ENCODE measurements at regions not wholly inside any gene's neighbourhood (a gene's known extent, or its start where the extent isn't known, plus 50 kb on each side); places are given as distances from the start of the nearest gene placed in this dataset.
"Not testable (repeated sequence)": the region's sequence is repeated elsewhere in the genome, so short reads cannot be mapped to it uniquely, and the experiment has no call there.

DNA sequence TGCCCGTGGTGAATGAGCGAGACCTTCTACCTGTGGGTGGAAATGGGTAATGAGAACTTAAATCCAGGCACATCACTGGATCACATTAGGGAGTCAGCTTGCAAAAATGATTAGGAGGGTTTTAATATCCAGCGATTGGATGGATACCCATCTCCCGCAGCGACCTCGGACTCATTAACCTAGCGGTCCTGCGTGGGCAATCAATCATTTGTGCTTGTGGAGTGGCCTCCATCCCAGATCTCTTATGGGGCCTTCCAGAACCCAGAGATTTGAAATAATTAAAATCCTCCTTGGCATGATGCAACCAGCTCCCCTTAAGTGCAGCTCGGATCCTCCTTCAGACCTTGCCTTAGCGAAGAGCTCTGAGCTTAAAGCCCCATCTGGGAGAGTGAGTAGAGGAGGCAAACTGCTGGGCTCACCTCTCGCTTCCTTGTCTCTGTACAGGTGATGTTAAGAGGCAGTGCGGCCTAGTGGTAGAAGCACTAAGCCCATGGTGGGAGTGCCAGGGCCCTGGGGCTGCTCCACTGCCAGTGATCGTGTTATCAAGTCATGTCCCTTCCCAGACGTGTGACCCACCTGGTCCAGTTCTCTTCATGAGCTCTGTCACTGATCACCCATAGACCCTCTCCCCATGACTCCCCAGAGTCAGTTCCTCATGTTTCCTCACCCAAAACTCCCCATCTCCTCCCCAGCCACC, 285.2 kb upstream of the TLE3 start:
- no peak for DNase-seq

DNA sequence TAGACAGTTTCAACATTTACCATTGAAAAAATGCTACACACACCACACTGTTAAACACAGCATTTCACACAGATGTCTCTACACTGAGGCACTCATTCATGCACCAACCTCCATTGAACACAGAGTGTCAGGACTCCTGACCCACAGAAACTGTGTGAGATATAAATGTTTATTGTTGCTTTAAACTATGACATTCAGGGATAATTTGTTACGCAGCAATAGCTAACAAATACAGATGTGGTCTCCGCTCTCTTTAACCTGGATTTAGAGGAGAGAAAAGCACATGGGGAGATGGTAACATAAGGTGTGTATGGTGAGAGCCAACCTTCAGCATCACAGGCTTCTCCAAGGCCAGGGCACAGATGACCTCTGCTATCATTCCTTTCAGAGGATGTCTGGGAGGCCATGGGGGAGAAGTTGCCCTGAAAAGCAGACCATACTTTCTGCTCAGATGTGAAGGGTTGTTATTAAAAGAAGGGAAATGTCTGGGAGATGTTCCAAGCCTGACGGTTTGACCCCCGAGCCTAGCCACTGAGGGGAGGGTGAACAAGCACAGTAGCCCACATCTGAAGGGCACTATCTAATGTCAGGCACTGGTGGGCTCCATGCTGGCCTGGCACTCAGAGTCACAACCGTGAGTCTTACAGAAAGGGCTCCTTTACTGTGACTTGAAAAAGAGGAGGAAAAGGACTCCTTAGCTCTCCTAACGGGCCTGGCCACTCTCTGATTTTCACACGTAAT, 284.5 kb upstream of the TLE3 start:
- no peak for DNase-seq

DNA sequence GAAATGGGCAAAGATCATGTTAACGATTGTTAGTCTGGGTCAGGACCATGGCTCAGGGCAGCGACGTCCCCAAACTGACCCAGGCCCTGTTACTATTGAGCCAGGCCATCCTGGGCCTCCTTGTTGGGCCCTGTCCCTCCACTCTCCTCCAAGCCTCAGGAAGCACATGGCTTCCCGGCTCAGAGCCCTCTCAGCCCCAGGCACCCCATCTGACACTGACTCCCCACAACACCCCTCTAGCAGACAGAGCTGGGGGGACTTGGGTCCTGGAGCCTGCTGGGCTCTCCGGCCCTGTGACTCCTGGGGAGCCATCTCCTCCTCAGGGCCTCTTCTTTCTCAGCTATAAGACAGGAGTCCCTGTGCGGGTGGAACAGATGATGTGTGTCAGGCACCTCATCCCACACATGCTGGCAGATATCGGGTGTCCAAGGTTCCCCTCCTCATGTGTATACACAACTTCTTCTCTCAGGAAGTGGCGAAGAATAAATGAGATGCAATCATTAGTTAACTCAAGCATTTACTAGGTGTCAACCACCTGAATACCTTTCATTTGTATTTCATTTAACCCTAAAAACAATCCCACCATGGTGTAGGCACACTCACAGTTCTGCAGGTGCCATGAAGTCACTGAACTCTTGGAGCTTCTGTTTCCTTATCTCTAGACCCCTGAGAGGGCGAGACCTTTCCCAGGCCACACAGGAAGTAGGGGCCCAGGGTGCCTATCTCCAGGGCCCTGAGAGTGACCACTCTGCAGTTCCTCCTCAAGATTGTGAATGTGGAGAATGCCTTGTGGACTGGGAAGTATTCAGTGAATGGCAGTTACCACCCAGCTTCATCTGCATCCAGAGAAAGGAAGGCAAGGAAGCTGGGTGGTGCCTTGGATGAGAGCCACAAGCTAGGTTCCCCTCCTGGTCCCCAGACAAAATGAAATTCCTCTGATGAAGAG, 282.5 kb upstream of the TLE3 start:
- no peak for DNase-seq

DNA sequence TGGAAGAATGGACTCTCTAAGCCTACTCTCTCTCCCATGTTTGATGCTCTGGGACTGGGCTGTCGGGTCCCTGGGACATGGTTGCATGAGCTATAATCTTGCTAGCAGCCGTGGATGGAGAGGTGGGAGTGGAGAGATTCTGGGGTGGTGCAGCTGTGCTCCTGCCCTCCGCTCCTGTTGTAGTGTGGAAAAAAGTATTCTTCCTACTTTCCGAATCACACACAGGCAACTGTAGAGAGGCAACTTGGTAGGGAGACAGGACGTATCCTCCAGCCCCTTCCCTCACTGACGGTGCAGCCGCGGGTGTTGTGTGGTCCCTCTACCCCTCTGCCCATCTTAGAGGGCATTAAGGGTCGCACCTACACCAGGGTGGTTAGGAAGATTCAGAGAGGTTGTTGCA, 281.4 kb upstream of the TLE3 start:
- DNase-seq, result no peak

DNA sequence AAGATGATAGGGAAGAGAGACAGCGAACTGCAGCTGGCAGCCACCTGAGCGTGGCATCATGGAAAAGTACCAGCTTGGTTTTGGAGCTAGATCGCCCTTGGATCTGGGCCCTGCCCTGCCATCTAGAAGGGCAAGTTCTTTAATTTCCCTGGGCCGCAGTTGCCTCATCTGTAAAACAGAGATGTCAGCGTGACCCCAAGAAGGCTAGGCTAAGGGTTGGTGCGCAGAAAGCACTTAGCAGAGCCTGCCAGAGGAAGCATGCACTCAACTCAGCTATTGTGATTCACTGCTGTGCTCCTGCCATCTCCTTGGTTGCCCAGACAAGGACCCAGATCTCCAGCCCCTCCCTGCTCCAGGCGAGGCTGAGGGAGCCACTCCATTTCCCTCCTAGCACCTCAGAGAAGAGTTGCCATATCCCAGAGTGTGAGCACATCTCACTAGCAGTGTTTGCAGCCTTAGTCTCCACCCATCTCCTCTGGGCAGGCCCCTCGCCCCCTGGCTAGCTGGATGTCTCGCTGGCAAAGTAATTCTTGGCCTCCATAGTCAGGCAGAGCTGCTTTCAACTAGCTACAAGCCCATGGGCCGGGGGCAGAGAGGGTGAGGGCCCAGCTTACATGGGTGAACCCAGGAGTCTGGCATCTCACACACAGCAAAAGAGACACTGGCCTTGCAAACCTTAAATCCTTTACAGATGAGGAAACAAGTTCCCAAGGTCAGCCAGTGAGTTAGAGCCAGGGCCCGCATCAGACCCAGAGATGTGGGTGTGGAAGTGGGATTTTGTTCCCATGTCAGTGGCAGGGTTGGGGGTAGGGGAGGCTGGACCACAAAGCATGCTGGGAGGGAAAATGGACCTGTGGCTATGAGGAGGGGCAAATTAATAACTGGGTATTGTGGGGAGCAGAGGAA, 280.7 kb upstream of the TLE3 start:
- no peak for DNase-seq

DNA sequence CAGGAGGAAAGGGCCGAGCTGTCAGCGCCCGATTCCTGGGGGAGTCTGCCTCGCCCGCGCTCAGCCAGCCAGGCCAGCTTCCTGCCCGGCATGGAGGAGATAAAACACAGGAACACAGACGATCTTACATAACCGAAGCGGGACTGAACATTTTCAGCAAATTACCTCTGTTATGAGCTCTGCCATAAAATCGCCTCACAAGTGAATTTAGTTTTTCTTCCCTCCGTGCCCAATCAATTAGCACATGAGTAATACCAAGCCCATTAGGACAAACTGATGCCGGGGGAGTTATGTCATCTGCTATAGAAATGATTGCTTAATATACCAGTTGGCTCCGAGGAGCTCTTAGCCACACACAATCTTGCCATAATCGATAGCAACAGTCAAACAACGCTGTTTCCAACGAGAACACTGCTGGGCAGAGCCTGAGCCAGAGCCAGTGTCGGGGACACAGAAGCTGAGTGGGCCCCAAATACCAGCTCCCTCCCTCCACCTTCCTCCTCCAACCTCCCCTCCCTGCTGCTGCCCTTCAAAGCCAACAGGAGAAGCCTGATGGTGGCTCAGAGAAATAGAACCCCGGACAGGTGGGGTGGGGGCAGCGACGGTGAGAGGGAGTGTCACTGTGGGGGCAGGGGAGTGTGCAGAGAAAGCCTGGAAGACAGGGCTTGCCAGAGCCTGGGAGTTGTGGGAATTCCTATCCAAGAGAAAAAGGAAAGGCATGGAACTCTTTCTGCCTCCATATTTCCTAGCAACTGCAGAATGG, 279.4 kb upstream of the TLE3 start:
- no peak for DNase-seq

DNA sequence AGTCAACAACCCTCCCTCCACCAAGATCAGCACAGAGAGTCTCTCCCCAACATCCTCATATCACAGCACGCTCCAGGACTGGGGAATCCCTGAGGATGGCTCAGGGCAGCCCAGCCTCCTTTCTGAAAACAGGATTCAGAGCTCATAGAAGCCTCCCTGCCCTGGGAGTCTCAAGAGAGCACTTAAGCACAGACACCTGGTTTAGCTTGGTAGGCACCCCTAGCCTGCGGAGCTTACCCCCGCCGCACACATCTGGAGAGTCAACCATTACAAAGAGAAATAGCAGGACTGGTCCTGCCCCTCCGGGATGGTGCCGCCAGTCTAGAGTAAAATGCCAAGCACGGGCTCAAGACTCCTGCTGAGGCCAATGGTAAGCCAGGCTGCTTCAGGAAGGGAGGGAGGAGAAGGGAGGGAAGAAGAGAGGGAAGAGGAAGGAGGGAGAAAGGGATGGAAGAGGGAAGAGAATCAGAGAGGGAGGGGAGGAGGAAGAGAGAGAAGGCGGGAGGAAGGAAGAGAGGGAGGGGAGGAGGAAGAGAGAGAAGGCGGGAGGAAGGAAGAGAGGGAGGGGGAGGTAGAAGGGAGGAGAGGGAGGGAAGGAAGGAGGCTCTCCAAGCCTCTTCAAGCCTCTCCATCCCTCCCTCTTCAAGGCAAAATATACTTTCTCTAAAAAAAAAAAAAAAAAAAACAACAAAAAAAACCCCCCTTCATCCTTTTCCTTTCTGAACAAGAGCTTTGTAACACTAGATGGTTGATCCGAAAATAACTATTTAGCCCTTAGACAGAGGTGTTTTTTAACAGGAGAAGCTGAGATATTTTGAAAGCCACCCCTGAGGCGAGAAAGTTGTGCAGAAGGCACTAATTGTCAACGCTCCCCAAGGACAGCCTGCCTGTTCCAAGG, 278.6 kb upstream of the TLE3 start:
- DNase-seq, result no peak

DNA sequence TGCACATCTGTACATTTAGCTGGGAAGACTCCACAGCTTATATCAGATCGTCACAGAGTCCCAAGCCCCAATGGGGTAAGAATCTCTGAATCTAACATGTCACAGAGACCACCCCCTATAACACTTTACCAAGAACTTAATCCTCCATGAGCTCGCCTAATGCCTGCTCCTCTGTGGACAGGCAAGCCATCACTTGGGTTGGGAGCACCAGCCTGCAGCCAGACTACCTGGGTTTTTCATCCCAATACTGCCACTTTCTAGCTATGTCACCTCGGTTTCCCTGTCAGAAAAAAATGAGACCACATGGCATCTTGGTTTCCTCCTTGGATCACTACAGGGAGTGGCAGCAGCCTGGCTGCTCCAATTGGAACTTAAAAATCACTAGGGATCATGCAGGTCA, 277.9 kb upstream of the TLE3 start:
- no peak for DNase-seq

DNA sequence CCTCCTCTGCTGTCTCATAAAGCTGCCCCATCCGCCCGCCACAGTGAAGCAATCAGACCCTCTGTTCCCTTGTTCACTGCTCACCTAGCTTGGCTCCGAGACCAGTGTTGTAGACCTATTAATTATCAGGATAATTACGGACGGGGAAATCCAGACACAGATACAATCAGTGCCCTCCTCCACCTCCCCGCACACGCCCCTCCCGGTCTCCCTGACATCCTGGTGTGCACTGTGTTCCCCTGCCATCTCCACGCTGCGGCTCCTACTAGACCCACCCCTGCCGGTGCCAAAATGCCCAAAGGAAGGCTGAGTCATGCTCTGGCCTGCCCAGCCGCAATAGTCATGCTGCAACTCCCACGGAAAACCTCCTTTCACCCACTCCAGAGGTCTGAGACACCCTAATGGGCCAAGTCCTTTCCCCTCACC, 277.3 kb upstream of the TLE3 start:
- DNase-seq, result no peak

DNA sequence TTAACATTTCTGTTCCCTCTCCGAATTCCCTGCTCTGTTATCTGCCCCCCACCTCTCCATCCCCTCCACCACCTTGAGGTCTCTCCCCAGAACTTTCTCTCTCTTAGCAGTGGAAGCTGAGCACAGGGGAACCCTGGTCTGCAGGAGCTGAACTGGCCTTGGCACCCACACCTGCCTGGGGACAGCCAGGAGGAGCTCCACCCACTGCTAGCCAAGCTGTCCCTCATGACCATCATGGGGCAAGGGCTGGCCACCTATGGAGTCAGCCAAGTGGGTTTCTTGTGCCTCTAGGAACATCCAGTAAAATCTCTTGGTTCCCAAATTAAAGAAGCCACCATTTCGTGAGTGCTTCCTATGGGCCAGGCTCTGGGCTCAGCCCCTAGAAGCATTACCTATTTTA, 276.4 kb upstream of the TLE3 start:
- DNase-seq, result no peak

DNA sequence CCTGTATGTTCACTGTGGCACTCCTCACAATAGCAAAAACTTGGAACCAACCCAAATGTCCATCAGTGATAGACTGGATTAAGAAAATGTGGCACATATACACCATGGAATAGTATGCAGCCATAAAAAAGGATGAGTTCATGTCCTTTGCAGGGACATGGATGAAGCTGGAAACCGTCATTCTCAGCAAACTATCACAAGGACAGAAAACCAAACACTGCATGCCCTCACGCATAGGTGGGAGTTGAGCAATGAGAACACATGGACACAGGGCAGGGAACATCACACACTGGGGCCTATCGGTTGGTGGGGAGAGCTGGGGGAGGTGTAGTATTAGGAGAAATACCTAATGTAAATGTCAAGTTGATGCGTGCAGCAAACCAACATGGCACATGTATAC, 275.7 kb upstream of the TLE3 start:
- DNase-seq, result not testable (repeated sequence)

DNA sequence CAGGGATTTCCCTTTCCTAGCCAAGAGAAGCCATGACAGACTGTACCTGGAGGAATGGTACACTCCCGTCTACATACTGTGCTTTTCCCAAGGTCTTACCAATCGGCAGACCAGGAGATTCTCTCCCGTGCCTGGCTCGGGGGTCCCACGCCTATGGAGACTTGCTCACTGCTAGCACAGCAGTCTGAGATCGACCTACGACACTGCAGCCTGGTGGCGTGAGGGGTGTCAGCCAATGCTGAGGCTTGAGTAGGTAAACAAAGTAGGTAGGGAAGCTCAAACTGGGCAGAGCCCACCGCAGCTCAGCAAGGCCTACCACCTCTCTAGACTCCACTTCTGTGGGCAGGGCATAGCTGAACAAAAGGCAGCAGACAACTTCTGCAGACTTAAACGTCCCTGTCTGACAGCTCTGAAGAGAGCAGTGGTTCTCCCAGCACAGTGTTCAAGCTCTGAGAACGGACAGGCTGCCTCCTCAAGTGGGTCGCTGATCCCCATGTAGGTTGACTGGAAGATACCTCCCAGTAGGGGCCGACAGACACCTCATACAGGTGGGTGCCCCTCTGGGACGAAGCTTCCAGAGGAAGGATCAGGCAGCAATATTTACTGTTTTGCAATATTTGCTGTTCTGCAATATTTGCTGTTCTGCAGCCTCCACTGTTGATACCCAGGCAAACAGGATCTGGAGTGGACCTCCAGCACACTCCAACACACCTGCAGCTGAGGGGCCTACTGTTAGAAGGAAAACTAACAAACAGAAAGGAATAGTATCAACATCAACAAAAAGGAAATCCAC, 270.4 kb upstream of the TLE3 start:
- DNase-seq, result not testable (repeated sequence)

DNA sequence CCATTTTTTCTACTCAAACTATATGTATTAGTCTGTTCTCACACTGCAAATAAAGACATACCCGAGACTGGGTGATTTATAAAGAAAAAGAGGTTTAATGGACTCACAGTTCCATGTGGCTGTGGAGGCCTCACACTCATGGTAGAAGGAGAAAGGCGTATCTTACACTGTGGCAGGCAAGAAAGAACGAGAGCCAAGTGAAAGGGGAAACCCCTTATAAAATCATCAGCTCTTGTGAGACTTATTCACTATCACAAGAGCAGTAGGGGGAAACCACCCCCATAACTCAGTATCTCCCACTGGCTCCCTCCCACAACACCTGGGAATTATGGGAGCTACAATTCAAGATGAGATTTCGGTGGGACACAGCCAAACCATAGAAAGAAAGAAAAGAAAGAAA, 266.3 kb upstream of the TLE3 start:
- DNase-seq, result not testable (repeated sequence)

DNA sequence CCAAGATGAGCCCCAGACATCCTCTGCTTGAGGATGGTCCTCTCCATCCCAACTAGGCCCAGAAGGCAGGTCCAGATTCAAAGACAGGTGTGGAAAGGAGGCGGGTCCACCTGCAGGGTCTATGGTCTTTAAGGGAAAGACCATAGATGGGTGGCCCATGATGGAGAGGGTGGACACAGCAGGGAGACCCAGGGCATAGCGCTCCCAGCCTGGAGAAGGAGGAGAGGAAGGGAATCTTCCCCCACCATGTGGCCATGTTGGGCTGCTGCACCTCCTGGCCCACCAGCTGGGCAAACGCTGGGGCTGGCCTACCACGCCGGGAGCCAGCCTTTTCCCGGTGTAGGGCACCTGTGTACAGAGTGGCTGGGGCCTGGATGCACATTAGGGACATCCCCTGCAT, 265.2 kb upstream of the TLE3 start:
- no peak for DNase-seq

DNA sequence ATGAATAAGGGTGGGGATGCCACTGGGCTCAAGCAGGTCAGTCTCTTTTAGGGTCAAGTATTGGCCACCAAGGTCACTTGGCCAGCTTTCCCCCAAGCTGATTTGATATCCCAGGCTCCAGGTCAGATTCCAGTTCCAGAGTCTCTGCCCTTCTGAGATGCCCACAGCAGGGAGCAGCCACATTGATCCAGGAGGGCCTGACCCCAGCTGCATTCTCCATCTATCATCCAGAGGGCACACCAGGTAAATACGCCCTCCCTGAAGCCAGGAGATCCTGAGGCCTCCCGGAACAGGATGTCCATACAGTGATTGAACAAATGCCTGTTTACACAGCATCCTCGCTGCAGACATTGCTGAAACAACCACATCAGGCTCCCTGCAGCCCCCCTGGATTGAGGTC, 264.6 kb upstream of the TLE3 start:
- no peak for DNase-seq

DNA sequence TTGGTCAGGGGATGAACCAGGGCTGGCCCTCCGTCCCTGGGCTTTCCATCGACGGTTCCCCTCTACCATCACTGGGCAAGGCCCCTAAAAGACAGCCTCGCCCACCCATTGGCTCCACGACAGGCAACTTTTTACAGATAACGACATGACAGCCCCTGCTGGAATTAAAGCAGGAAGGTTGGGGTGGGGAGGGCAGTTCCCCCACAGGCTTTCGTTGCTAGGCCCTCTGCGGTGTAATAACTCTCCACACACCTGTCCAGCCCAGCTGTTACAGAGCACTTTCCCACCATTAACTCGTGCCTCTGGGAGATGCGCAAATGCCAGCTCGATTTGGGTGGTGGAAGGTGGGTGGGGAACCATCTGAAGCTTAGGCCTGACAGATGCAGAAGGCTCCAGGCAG, 264.2 kb upstream of the TLE3 start:
- no peak for DNase-seq

DNA sequence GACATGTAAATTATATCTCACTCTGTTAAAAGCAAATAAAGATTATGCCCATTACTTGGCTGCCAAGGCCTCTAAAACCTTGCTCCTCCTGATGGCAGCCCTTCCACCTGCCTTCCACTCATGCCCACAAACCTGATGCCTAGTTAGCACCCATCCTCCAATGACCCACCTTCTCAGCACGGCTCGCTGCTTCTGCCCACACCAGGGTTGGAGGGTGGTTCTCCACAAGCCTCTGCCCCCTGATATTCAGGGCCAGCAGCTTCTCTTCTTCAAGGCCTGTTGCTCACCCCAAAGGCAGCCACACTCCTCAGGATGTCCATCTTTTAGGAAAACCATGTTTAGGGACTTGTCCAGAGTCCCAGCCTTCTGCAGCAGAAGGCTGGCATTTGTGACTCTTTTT, 263.4 kb upstream of the TLE3 start:
- no peak for DNase-seq

DNA sequence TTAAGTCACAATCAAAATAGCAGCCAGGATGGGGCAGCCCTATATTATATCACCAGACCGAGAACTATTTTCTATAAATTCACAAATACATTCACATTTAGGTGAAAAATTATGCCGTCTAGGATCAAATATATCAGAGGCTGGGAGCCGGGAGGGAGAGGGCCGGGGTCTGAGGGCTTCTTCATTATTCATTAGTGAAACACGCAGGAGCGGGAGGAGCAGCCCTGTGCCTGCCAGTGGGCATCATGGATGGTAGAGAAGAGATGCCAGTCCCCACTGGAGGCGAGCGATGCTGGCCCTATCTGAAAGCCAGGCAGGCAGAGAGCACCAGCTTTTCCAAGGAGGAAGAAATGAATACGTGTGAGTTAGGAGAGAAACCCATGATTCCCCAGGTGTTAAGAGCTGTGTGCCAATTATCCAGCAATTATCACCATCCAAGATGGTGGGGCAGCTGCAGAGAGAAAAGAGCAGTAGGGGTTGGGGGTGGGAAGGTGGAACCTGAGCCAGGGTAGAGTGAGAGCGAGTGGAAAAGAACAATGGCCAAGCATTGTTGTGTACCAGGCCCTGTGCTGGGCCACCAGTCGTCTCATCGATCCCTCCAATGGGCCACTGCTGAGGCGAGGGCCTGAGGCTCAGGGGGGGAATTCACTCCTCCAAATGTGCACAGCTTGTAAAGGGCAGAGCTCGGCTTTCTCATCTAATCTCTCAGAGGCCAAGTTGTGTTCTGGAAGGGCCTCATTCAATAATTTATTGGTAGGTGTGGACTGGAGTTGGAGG, 261.3 kb upstream of the TLE3 start:
- DNase-seq, result no peak

All from NCI-H2081 treated with DMSO at 0.1 percent for 48 hours (cell line).